ENCODE measurements at regions not wholly inside any gene's neighbourhood (a gene's known extent, or its start where the extent isn't known, plus 50 kb on each side); places are given as distances from the start of the nearest gene placed in this dataset.

GRCh38 chr11:122038543-122038942 lies 77.5 kb downstream of the BLID start:
- peak; percentile 50; the same call in 1 of the 3 replicates for ATAC-seq (ENCODE audit: low read depth)
- Histone ChIP-seq H3K9me3 (ENCODE audit: severe bottlenecking) (no peaks in the 10 kb centered on the region), H3K4me1 (ENCODE audit: insufficient read depth, poor library complexity, severe bottlenecking) (peaks cover 1% of the 10 kb centered on the region), H3K36me3 (ENCODE audit: low read depth) (no peaks in the 10 kb centered on the region), H3K27ac (ENCODE audit: poor library complexity, severe bottlenecking) (no peak overlapping the region), H3K27me3 (ENCODE audit: insufficient read depth, poor library complexity, severe bottlenecking) (no peaks in the 10 kb centered on the region), H3K4me3 (ENCODE audit: severe bottlenecking) (no peak overlapping the region)
- TF ChIP-seq CTCF (IDR thresholded peaks at IDR 0.05; ENCODE audit: poor library complexity, severe bottlenecking): no peak
- no peak for DNase-seq (ENCODE audit: low spot score)

- H3K27me3 ChIP-seq (ENCODE audit: insufficient read depth, poor library complexity, severe bottlenecking): no peaks in the 10 kb centered on the region
- no peaks in the 10 kb centered on the region for H3K4me1 ChIP-seq (ENCODE audit: insufficient read depth, poor library complexity, severe bottlenecking)
- no peak for ATAC-seq (ENCODE audit: low read depth)
- H3K9me3 ChIP-seq (ENCODE audit: severe bottlenecking): no peaks in the 10 kb centered on the region
- TF ChIP-seq CTCF (IDR thresholded peaks at IDR 0.05; ENCODE audit: poor library complexity, severe bottlenecking): no peak
- H3K36me3 ChIP-seq (ENCODE audit: low read depth): no peaks in the 10 kb centered on the region
- H3K4me3 ChIP-seq (ENCODE audit: severe bottlenecking): no peak overlapping the region
- no peak for DNase-seq (ENCODE audit: low spot score)
- H3K27ac ChIP-seq (ENCODE audit: poor library complexity, severe bottlenecking): no peak overlapping the region
These were observed 78.1 kb downstream of the BLID start for GRCh38 chr11:122037911-122038310.

GRCh38 chr11:122036493-122036892 lies 79.5 kb downstream of the BLID start:
- no peak for TF ChIP-seq CTCF (IDR thresholded peaks at IDR 0.05; ENCODE audit: poor library complexity, severe bottlenecking)
- ATAC-seq (ENCODE audit: low read depth) (no peak), DNase-seq (ENCODE audit: low spot score) (no peak)
- H3K27ac ChIP-seq (ENCODE audit: poor library complexity, severe bottlenecking): no peak overlapping the region
- no peaks in the 10 kb centered on the region for H3K27me3 ChIP-seq (ENCODE audit: insufficient read depth, poor library complexity, severe bottlenecking)
- no peaks in the 10 kb centered on the region for H3K4me1 ChIP-seq (ENCODE audit: insufficient read depth, poor library complexity, severe bottlenecking)
- no peaks in the 10 kb centered on the region for H3K9me3 ChIP-seq (ENCODE audit: severe bottlenecking)
- no peak overlapping the region for H3K4me3 ChIP-seq (ENCODE audit: severe bottlenecking)
- no peaks in the 10 kb centered on the region for H3K36me3 ChIP-seq (ENCODE audit: low read depth)

- DNase-seq (ENCODE audit: low spot score) (no peak), ATAC-seq (ENCODE audit: low read depth) (no peak)
- H3K36me3 ChIP-seq (ENCODE audit: low read depth): no peaks in the 10 kb centered on the region
- no peak for TF ChIP-seq CTCF (IDR thresholded peaks at IDR 0.05; ENCODE audit: poor library complexity, severe bottlenecking)
- no peak overlapping the region for H3K4me3 ChIP-seq (ENCODE audit: severe bottlenecking)
- H3K27me3 ChIP-seq (ENCODE audit: insufficient read depth, poor library complexity, severe bottlenecking): no peaks in the 10 kb centered on the region
- H3K27ac ChIP-seq (ENCODE audit: poor library complexity, severe bottlenecking): no peak overlapping the region
- H3K9me3 ChIP-seq (ENCODE audit: severe bottlenecking): no peaks in the 10 kb centered on the region
- no peaks in the 10 kb centered on the region for H3K4me1 ChIP-seq (ENCODE audit: insufficient read depth, poor library complexity, severe bottlenecking)
These were observed 80.0 kb downstream of the BLID start for GRCh38 chr11:122036018-122036417.

- Histone ChIP-seq H3K27ac (ENCODE audit: poor library complexity, severe bottlenecking) (no peak overlapping the region), H3K36me3 (ENCODE audit: low read depth) (no peaks in the 10 kb centered on the region), H3K4me1 (ENCODE audit: insufficient read depth, poor library complexity, severe bottlenecking) (no peaks in the 10 kb centered on the region), H3K4me3 (ENCODE audit: severe bottlenecking) (no peak overlapping the region), H3K27me3 (ENCODE audit: insufficient read depth, poor library complexity, severe bottlenecking) (no peaks in the 10 kb centered on the region), H3K9me3 (ENCODE audit: severe bottlenecking) (no peaks in the 10 kb centered on the region)
- no peak for TF ChIP-seq CTCF (IDR thresholded peaks at IDR 0.05; ENCODE audit: poor library complexity, severe bottlenecking)
- no peak for ATAC-seq (ENCODE audit: low read depth)
- DNase-seq (ENCODE audit: low spot score): no peak
These were observed 82.4 kb downstream of the BLID start for GRCh38 chr11:122033631-122034030.

Measured in RWPE2 (cell line).